SK-N-SH (cell line): ENCODE measurements at regions not wholly inside any gene's neighbourhood (a gene's known extent, or its start where the extent isn't known, plus 50 kb on each side); places are given as distances from the start of the nearest gene placed in this dataset.

Source experiments
- CHD2 ChIP-seq: fragments of 150-350 bp; IDR thresholded peaks from 2 replicates; pipeline ENCODE4 v1.6.1; 2018; ENCODE audit warnings: low read length; ENCODE audit not compliant: partially characterized antibody
- EP300 ChIP-seq, 2 experiments: IDR thresholded peaks; 2 replicates each; pipeline versions ENCODE4 v1.4.0 to v1.6.1; 2012; ENCODE audit warnings: borderline replicate concordance in 1 of 2, low read depth in 1 of 2, low read length in 1 of 2
- FOXJ3 ChIP-seq: sonication (generic); formaldehyde crosslinking; IDR thresholded peaks from 2 replicates; pipeline ENCODE4 v1.5.1; 2020; ENCODE audit warnings: mild to moderate bottlenecking, missing genetic modification reagents
- POLR2AphosphoS5 ChIP-seq: IDR thresholded peaks from 2 replicates; pipeline ENCODE4 v1.6.1; 2012; ENCODE audit warnings: low read depth, low read length
- RAD21 ChIP-seq: IDR thresholded peaks from 2 replicates; pipeline ENCODE4 v1.6.1; 2012; ENCODE audit warnings: mild to moderate bottlenecking, low read length
- SMC3 ChIP-seq: IDR thresholded peaks from 2 replicates; pipeline ENCODE4 v1.6.1; 2012; ENCODE audit warnings: low read depth, low read length, improper control_type of control experiment
- TCF12 ChIP-seq: IDR thresholded peaks from 2 replicates; pipeline ENCODE4 v1.4.0; 2012
- TEAD4 ChIP-seq: IDR thresholded peaks from 2 replicates; pipeline ENCODE4 v1.4.0; 2012; ENCODE audit warnings: mild to moderate bottlenecking, borderline replicate concordance; ENCODE audit not compliant: insufficient read depth
- TF ChIP-seq, protein P1 (sequence below): fragments of 200-600 bp; sonication (generic); IDR thresholded peaks from 2 replicates; pipeline ENCODE4 v1.6.1; 2017; ENCODE audit warnings: antibody characterized with exemption, mild to moderate bottlenecking, moderate library complexity
- TF ChIP-seq, protein P2 (sequence below): IDR thresholded peaks from 2 replicates; pipeline ENCODE4 v1.4.0; 2012; ENCODE audit warnings: low read depth
- TF ChIP-seq, protein P3 (sequence below): IDR thresholded peaks from 2 replicates; pipeline ENCODE4 v1.6.1; 2012; ENCODE audit warnings: mild to moderate bottlenecking, low read depth, low read length, moderate library complexity

DNA sequence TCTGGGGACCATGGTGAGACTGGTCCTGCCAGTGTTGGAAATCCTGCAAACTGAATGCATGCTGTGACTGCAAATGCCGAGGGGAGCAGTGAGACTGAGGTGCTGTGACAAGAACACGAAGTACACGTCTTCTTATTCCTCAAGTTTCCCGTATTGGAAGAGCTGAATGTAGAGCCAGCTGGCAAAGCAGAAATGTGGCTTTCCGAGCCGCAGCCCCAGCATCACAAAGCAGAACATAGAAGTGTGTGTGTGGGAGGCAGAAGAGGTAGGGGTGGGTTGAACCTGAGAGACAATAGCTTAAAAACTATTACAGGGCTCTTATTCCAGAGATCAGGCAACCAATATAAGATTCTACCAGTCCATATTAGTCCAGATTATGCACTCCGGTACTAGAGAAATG, 98.8 kb downstream of the CARTPT start:
- TF ChIP-seq SMC3: no peak
- TF ChIP-seq, protein P1, sequence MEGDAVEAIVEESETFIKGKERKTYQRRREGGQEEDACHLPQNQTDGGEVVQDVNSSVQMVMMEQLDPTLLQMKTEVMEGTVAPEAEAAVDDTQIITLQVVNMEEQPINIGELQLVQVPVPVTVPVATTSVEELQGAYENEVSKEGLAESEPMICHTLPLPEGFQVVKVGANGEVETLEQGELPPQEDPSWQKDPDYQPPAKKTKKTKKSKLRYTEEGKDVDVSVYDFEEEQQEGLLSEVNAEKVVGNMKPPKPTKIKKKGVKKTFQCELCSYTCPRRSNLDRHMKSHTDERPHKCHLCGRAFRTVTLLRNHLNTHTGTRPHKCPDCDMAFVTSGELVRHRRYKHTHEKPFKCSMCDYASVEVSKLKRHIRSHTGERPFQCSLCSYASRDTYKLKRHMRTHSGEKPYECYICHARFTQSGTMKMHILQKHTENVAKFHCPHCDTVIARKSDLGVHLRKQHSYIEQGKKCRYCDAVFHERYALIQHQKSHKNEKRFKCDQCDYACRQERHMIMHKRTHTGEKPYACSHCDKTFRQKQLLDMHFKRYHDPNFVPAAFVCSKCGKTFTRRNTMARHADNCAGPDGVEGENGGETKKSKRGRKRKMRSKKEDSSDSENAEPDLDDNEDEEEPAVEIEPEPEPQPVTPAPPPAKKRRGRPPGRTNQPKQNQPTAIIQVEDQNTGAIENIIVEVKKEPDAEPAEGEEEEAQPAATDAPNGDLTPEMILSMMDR: no peak
- no peak for TF ChIP-seq POLR2AphosphoS5
- TF ChIP-seq, protein P2, sequence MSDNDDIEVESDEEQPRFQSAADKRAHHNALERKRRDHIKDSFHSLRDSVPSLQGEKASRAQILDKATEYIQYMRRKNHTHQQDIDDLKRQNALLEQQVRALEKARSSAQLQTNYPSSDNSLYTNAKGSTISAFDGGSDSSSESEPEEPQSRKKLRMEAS: no peak
- TF ChIP-seq RAD21: no peak
- no peak for TF ChIP-seq EP300 (IDR thresholded peaks at IDR 0.05; ENCODE audit: borderline replicate concordance in 1 of 2, low read depth in 1 of 2, low read length in 1 of 2)
- TF ChIP-seq TCF12: no peak
- no peak for TF ChIP-seq TEAD4
- TF ChIP-seq CHD2: no peak
- TF ChIP-seq, protein P3, sequence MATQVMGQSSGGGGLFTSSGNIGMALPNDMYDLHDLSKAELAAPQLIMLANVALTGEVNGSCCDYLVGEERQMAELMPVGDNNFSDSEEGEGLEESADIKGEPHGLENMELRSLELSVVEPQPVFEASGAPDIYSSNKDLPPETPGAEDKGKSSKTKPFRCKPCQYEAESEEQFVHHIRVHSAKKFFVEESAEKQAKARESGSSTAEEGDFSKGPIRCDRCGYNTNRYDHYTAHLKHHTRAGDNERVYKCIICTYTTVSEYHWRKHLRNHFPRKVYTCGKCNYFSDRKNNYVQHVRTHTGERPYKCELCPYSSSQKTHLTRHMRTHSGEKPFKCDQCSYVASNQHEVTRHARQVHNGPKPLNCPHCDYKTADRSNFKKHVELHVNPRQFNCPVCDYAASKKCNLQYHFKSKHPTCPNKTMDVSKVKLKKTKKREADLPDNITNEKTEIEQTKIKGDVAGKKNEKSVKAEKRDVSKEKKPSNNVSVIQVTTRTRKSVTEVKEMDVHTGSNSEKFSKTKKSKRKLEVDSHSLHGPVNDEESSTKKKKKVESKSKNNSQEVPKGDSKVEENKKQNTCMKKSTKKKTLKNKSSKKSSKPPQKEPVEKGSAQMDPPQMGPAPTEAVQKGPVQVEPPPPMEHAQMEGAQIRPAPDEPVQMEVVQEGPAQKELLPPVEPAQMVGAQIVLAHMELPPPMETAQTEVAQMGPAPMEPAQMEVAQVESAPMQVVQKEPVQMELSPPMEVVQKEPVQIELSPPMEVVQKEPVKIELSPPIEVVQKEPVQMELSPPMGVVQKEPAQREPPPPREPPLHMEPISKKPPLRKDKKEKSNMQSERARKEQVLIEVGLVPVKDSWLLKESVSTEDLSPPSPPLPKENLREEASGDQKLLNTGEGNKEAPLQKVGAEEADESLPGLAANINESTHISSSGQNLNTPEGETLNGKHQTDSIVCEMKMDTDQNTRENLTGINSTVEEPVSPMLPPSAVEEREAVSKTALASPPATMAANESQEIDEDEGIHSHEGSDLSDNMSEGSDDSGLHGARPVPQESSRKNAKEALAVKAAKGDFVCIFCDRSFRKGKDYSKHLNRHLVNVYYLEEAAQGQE: no peak
- no peak for TF ChIP-seq FOXJ3
